HL-60/S4 treated with retinoic acid at 250 ng/mL for 4 days and 3 days (cell line): ENCODE measurements at regions not wholly inside any gene's neighbourhood (a gene's known extent, or its start where the extent isn't known, plus 50 kb on each side); places are given as distances from the start of the nearest gene placed in this dataset.
"Not testable (repeated sequence)": the region's sequence is repeated elsewhere in the genome, so short reads cannot be mapped to it uniquely, and the experiment has no call there.

Experiments
- in situ Hi-C: fragments of 300-500 bp; cut with MboI; formaldehyde crosslinking; loops from 2 replicates; pipeline ENCODE4 v1.7.0; 2022; ENCODE audit warnings: low sequenced_read_pairs

DNA sequence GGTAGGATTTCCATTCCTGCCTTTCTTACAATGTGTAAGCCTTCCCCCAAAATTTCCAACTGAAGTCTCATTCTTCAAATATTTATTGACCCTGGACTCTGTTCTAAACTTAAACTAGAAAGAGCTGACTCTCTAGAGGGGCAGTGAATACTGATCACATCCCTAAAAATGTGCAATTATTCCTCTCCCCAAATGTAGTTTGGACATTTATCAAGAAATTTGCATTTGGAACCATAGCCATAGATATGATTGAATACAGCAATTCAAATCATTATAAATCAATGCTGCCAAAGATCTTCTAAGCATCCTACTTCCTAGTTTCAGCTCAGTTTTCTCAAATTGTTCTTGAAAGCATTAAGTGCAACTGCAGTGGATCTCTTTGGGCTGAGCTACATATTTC, 525.7 kb downstream of the RAB28 start:
- in situ Hi-C loops: no loop called here

DNA sequence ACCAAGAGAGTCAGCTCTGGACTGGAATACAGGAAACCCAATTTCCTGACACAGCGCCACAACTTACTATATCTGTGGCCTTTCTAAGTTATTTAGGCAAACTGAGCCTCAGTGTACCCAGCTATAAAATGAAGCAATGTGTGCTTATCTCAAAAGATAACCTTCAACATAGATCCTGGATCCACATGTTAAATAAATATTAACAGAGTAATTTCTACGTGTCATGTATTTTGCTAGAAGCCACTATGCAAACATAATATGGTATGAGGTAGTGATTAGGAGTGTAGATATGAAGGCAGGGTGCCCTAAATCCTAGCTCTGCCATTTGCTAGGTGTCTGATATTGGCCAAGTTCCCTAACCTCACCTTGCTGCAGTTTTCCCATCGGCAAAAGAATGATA, 527.0 kb downstream of the RAB28 start:
- in situ Hi-C loops: no loop called here

DNA sequence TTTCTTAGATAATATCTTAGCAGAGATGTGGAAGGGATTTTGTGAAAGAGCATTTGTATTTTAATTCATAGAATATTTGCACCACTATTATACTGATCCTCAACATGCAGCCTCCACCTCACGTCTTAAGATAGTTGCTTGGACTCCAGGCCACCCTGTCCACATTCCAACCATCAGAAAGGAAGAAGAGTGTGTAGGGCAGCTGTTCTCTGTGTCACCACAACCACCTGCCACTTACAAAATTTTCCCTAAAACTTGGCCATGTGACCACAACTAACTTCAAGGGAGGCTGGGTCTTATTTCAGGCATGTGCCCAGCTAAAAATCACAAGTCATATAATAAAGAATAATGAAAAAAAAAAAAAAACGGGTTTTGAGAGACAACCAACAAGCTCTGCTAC, 528.1 kb downstream of the RAB28 start:
- in situ Hi-C loops: no loop called here

DNA sequence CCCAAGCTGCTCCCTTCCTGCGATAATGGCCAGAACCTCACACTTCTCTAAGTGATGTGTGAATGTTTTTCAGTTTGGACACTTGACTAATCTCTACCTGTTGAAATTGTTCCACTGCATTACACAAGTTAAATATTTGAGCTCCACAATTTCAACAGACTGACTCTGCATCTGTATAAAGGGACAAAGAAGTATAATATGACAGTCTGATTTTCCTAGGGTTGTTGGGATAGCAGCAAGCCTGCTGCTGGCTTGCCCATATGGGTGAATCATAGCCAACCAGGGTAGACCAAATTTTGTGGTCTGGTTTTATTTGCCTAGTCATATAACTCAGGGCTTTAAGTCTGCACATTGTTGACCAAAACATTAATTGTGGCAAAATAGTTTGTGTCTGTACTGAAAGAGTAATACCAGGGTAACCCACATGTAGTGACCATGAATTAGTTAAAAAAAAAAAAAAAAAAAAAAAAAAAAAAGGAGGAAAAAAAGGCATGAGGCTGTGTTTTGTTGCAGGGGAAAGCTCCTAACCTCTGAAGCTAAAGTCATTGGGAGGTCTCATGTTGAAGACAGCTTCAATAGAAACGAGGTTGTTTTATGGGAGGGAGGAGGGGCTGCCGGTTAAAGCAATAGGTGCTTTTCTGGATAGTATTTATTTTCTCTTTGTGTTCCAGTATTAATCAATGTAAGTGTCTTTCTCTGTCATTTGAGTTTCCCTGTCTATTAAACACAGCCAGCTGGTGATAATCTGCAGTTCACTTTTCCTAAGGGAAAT, 534.2 kb downstream of the RAB28 start:
- in situ Hi-C loops: no loop called here

GRCh38 chr4:12943069-12943468, 541.1 kb downstream of the RAB28 start:
- in situ Hi-C loops: no loop called here

GRCh38 chr4:12933760-12934221, 550.3 kb downstream of the RAB28 start:
- in situ Hi-C loops: no loop called here

DNA sequence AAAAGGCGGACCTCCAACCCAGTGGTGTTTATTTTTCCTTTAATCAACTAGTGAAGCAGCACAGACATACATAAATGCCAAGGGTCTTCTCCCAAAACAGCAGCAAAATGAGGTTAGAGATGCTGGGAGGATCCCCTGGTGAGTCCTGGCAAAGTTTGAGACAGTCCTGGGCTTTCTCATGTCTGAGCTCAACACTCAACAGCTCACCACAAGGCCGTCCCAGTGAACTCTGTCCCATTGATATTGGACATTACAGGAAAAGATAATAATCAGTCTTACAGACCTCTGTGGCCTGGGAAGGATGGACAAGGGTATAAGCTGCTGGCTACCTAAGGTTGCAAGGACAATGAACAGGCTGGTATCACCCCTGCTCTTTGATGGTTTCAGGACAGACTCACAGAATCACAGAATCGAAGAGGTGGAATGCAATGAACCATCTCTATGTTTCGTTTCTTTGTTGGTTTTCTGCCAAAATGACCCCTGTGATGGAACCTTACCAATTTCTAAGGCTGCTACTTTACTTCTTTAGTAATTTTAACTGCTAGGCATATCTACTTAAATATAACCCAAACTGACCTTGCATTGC, 551.8 kb downstream of the RAB28 start:
- in situ Hi-C loops: no loop called here

DNA sequence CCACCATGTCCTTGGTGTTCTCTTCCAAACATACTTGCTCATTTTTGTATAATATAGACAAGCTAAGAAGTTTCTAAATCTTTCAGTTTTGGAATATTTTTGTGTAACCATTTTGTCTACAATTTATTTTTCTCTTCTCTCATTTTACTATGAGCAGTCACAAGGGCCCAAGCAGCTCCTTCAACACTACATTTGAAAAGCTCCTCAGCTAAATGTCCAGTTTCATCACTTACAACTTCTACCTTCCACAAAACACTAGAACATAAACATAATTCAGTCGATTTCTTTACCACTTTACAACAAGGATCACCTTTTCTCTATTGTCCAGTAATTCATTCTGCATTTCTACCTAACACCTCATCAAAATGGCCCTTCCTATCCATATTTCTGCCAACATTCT, 554.4 kb downstream of the RAB28 start:
- in situ Hi-C loops: no loop called here

DNA sequence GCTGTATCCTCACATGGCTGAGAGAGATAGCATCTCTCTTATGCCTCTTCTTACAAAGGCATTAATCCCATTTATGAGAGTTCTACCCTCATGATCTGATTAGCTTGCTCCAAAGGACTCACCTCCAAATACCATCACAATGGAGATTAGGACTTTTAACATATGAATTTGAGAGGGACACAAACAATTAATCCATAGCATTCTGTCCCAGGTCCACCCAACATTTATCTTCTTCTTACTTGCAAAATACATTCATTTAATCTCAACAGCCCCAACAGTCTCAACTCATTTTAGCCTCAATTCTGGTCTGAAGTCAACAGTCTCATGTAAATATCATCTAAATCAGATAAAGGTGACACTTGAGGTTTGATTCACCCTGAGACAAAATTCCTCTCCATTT, 555.4 kb downstream of the RAB28 start:
- in situ Hi-C loops: no loop called here

- in situ Hi-C loops: no loop called here
These were observed 557.7 kb downstream of the RAB28 start for GRCh38 chr4:12926189-12927066.

- in situ Hi-C loops: no loop called here
These were observed 559.3 kb downstream of the RAB28 start for GRCh38 chr4:12924728-12925320.

GRCh38 chr4:12924253-12924652, 559.9 kb downstream of the RAB28 start:
- in situ Hi-C loops: no loop called here

DNA sequence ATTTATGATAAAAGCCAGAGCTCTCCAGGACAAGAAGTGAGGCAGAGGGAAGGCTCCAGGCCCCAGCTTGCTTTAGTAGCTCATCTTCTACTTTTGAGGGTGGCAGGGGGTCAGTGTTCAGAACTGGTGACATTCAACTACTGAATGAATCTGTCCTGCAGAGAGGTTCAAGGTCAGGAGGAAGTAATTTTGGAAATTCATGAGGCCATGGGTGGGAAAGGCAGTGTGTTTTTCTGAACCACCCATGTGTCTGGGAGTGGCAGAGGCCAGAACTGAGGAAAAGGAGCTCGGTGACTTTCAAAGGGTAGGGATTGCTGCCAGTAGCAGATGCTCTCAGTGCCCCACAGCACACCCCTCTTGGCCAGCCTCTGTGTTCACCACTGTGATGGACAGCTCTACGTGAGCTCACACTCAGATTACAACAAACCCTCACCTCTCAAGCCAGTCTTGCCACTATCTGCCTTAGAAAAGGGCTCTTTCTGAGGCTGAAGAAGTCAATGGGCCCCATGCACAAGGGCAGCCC, 571.2 kb downstream of the RAB28 start:
- in situ Hi-C loops: no loop called here

DNA sequence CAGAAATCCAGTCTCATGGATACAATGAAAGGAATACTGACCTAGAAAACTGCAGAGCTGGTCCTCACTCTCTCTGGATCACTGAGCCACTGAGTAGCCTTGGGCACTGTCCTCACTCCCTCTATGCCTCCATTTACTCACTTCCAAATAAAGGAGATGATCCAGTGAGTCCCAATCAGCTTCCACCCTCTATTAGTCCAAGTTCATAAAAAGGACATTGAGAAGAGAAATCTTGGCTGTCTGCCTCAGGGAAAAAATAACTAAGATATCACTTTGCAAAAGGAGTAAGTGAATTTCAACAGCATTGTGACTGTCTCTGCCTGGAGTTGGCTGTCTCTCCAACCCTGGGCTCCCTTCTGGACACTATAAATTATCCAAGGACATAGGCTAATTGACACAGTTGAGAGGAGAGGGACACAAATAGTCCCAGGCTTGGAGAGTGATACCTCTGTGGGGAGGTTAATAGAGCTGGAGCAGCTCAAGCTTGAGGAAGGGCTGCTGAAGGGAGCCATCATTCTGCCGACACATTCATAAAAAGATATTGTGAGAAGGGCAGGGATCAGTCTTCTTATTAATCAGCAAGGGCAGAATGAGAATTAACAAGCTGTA, 572.3 kb downstream of the RAB28 start:
- in situ Hi-C loops: no loop called here

- in situ Hi-C loops: not testable (repeated sequence)
These were observed 580.5 kb downstream of the RAB28 start for GRCh38 chr4:12903640-12904039.

DNA sequence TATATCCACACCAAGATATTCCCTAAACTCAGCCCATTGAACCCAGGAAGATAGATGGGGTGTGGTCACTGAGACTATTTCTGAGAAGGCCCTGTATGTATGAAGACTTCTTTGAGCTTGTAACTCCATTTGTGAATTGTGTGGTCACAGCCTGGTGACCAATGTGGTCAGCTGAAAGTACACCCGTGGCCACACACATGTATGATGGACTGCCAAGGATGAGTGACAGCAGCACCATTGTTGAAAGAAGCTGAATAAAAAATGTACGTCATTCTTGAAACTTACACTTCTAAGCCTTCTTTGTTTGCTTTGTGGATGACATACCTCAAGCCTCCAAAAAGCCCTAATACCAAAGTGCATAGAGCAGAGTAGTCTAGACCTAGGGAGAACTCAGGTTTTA, 581.4 kb downstream of the RAB28 start:
- in situ Hi-C loops: no loop called here

- in situ Hi-C loops: no loop called here
These were observed 586.2 kb downstream of the RAB28 start for GRCh38 chr4:12897954-12898353.

- in situ Hi-C loops: no loop called here
These were observed 590.1 kb downstream of the RAB28 start for GRCh38 chr4:12894062-12894461.

GRCh38 chr4:12889054-12889453, 595.1 kb downstream of the RAB28 start:
- in situ Hi-C loops: no loop called here
